B cell (primary cell): ENCODE measurements at regions not wholly inside any gene's neighbourhood (a gene's known extent, or its start where the extent isn't known, plus 50 kb on each side); places are given as distances from the start of the nearest gene placed in this dataset.

Experiments
- CTCF ChIP-seq: fragments of 200-600 bp; IDR thresholded peaks from one replicate; pipeline ENCODE4 v1.8.0; 2022; ENCODE audit warnings: antibody characterized with exemption, mild to moderate bottlenecking
- EZH2 ChIP-seq: IDR thresholded peaks from 2 replicates; pipeline ENCODE4 v1.6.1; 2012; ENCODE audit warnings: borderline replicate concordance, low read depth, mild to moderate bottlenecking, moderate library complexity, low read length; ENCODE audit not compliant: insufficient read depth, poor library complexity, severe bottlenecking

- no peak for TF ChIP-seq CTCF
- no peak for TF ChIP-seq EZH2
Measured at GRCh38 chr13:88656751-88657150, 985.6 kb downstream of the SLITRK5 start.
